Neutrophil (primary cell): ENCODE measurements at regions not wholly inside any gene's neighbourhood (a gene's known extent, or its start where the extent isn't known, plus 50 kb on each side); places are given as distances from the start of the nearest gene placed in this dataset.

ENCODE experiments used
- H3K27ac ChIP-seq: fragments of 200-600 bp; sonication (generic); 2 replicates; pipeline ENCODE4 v1.5.1; 2016; ENCODE audit warnings: mild to moderate bottlenecking, moderate library complexity
- H3K27me3 ChIP-seq: fragments of 200-600 bp; sonication (generic); 2 replicates; pipeline ENCODE4 v1.6.0; 2016; ENCODE audit warnings: mild to moderate bottlenecking
- H3K36me3 ChIP-seq: fragments of 200-600 bp; sonication (generic); 2 replicates; pipeline ENCODE4 v1.5.1; 2017
- H3K4me1 ChIP-seq, 2 experiments: fragments of 200-600 bp in 1 of 2; sonication (generic) in 1 of 2; 1 replicate in 1 of 2; 2 replicates in 1 of 2; pipeline versions ENCODE4 v1.5.1 to v1.6.1; 2013 to 2016; ENCODE audit warnings: low read depth in 1 of 2, low read length in 1 of 2, mild to moderate bottlenecking in 1 of 2, moderate library complexity in 1 of 2; ENCODE audit not compliant: control insufficient read depth in 1 of 2, insufficient read depth in 1 of 2
- H3K4me3 ChIP-seq, 2 experiments: fragments of 200-600 bp in 1 of 2; sonication (generic) in 1 of 2; 1 replicate in 1 of 2; 2 replicates in 1 of 2; pipeline ENCODE4 v1.5.1; 2013 to 2016; ENCODE audit warnings: low read depth in 1 of 2, low read length in 1 of 2, mild to moderate bottlenecking in 1 of 2, moderate library complexity in 1 of 2
- H3K9me3 ChIP-seq: fragments of 200-600 bp; sonication (generic); 2 replicates; pipeline ENCODE4 v1.5.1; 2016
- CTCF ChIP-seq: fragments of 200-600 bp; sonication (generic); IDR thresholded peaks from 2 replicates; pipeline ENCODE4 v1.5.1; 2016; ENCODE audit warnings: antibody characterized with exemption

- H3K4me1 ChIP-seq, result no peaks in the 10 kb centered on the region
- H3K27me3 ChIP-seq, result peaks cover 17% of the 10 kb centered on the region
- no peaks in the 10 kb centered on the region for H3K36me3 ChIP-seq
- no peak overlapping the region for H3K27ac ChIP-seq
- no peak overlapping the region for H3K4me3 ChIP-seq
- no peak for TF ChIP-seq CTCF
- no peaks in the 10 kb centered on the region for H3K9me3 ChIP-seq
Measured at GRCh38 chr1:217921126-217921904, 290.2 kb downstream of the SPATA17 start.

- no peak for TF ChIP-seq CTCF
- Histone ChIP-seq H3K36me3 (no peaks in the 10 kb centered on the region), H3K4me1 (no peaks in the 10 kb centered on the region), H3K4me3 (no peak overlapping the region), H3K27me3 (peaks cover 17% of the 10 kb centered on the region), H3K27ac (no peak overlapping the region), H3K9me3 (no peaks in the 10 kb centered on the region)
Measured at GRCh38 chr1:217924924-217925323, 293.8 kb downstream of the SPATA17 start.

GRCh38 chr1:217929213-217929885, 298.2 kb downstream of the SPATA17 start:
- H3K36me3 ChIP-seq, result no peaks in the 10 kb centered on the region
- peaks cover 17% of the 10 kb centered on the region for H3K27me3 ChIP-seq
- H3K27ac ChIP-seq, result no peak overlapping the region
- H3K4me1 ChIP-seq, result no peaks in the 10 kb centered on the region
- no peak for TF ChIP-seq CTCF
- H3K4me3 ChIP-seq, result no peak overlapping the region
- no peaks in the 10 kb centered on the region for H3K9me3 ChIP-seq

- no peak for TF ChIP-seq CTCF
- H3K27ac ChIP-seq, result no peak overlapping the region
- H3K36me3 ChIP-seq, result no peaks in the 10 kb centered on the region
- H3K27me3 ChIP-seq, result no peaks in the 10 kb centered on the region
- H3K4me1 ChIP-seq, result no peaks in the 10 kb centered on the region
- H3K9me3 ChIP-seq, result no peaks in the 10 kb centered on the region
- H3K4me3 ChIP-seq, result no peak overlapping the region
Measured at GRCh38 chr1:217943361-217943760, 312.2 kb downstream of the SPATA17 start.

DNA sequence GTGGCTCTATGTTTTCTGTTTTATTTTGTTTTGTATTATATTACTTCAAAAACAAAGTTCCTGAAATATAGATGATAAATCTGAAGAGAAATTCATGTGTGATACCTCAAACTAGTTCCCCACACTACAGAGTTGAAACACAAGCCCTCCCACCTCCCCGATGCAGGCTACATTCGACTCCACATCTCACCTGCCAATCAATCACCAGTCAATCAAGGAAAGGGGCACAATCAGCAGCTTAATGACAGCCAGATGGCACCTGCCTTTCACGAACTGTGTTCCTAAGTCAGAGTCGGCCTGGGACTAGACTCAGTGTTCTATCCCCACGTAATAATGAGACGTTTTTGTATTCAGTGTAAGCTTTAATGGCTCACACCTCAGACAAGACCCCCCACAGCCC, 313.4 kb downstream of the SPATA17 start:
- Histone ChIP-seq H3K9me3 (no peaks in the 10 kb centered on the region), H3K27me3 (no peaks in the 10 kb centered on the region), H3K4me1 (no peaks in the 10 kb centered on the region), H3K36me3 (no peaks in the 10 kb centered on the region), H3K27ac (no peak overlapping the region), H3K4me3 (no peak overlapping the region)
- no peak for TF ChIP-seq CTCF
